ENCODE measurements at regions not wholly inside any gene's neighbourhood (a gene's known extent, or its start where the extent isn't known, plus 50 kb on each side); places are given as distances from the start of the nearest gene placed in this dataset.

DNA sequence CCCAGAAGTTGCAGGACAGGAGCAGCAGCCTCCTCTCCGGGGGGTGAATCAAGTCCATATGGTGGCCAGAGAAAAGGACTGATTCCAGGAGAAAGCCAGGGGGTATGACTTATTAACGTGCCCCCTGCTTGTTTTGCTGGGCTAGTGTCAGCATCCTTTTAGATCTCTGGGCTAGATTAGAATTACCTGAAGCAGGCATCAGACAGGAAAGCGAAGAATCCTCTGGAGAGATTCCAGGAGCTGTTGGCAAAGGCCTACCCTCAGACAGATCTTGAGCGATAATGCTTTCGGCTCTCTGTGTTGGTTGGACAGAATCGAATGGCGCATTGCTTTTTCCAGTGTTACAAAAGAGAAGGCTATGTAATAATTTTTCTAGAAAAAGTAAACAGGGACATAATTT, 164.0 kb upstream of the GLI3 start:
- WGBS (ENCODE audit: extremely low coverage, insufficient read length, low lambda C conversion rate): no CpG with 5 or more reads among the region's 7 CpGs
- H3K23ac ChIP-seq (ENCODE audit: insufficient read length, low read depth, low read length): no peak overlapping the region

More for the DNA sequence above, 164.0 kb upstream of the GLI3 start:
- Histone ChIP-seq H2BK5ac (ENCODE audit: insufficient read length, low read length) (no peak overlapping the region), H3K27ac (ENCODE audit: insufficient read length, low read depth, low read length) (no peak overlapping the region), H4K8ac (replicated peaks; ENCODE audit: insufficient read length, low read depth, low read length) (no peak overlapping the region), H2BK120ac (ENCODE audit: low read depth, low read length, poor library complexity, severe bottlenecking) (no peak overlapping the region), H4K5ac (ENCODE audit: insufficient read length, low read depth, low read length) (no peak overlapping the region), H4K20me1 (ENCODE audit: control insufficient read depth, insufficient read depth, insufficient read length) (no peaks in the 10 kb centered on the region), H3T11ph (ENCODE audit: low read length) (no peak overlapping the region), H2BK15ac (ENCODE audit: low read depth, low read length) (no peak overlapping the region), H3K9me3 (ENCODE audit: control insufficient read depth, low read depth, low read length) (no peaks in the 10 kb centered on the region), H3K4me1 (ENCODE audit: insufficient read depth, low read length) (no peaks in the 10 kb centered on the region), H3K27me3 (ENCODE audit: insufficient read depth, low read length) (no peaks in the 10 kb centered on the region), H3K4ac (ENCODE audit: low read depth, low read length) (no peak overlapping the region), H3K18ac (ENCODE audit: insufficient read length, low read depth, low read length) (no peak overlapping the region), H3K56ac (ENCODE audit: insufficient read length, low read depth, low read length) (no peak overlapping the region), H3K79me1 (ENCODE audit: insufficient read depth, low read depth, low read length, poor library complexity, severe bottlenecking) (no peaks in the 10 kb centered on the region), H2BK12ac (ENCODE audit: insufficient read length, low read depth, low read length) (no peak overlapping the region), H2AFZ (ENCODE audit: low read length) (peak overlapping the region; percentile 64), H2AK5ac (ENCODE audit: insufficient read length, low read length) (no peak overlapping the region), H2BK20ac (ENCODE audit: low read depth, low read length, poor library complexity, severe bottlenecking) (no peak overlapping the region), H3K14ac (ENCODE audit: insufficient read depth, low read length) (no peak overlapping the region), H3K4me2 (ENCODE audit: insufficient read depth, insufficient read length, low read length) (no peak overlapping the region), H3K79me2 (ENCODE audit: insufficient read depth, low read length) (no peaks in the 10 kb centered on the region), H3K23me2 (ENCODE audit: insufficient read length, low read depth, low read length, poor library complexity, severe bottlenecking) (no peaks in the 10 kb centered on the region), H3K9ac (ENCODE audit: extremely low read depth, insufficient read length, low read length) (no peak overlapping the region), H4K91ac (ENCODE audit: insufficient read length, low read depth, low read length) (no peak overlapping the region)
- Mint-ChIP-seq H3K27me3 (ENCODE audit: low read depth) (no peaks in the 10 kb centered on the region), H3K27ac (no peak overlapping the region), H3K4me3 (no peak overlapping the region), H3K4me1 (peaks cover 0 to 7% of the 10 kb centered on the region in 2 experiments), H3K36me3 (ENCODE audit: insufficient read depth in 1 of 3, low read depth in 3 of 3) (no peaks in the 10 kb centered on the region), H3K9me3 (no peaks in the 10 kb centered on the region)
- TF ChIP-seq CTCF (conservative IDR thresholded peaks at IDR 0.05): no peak
- no peak for DNase-seq
